K562 (cell line): ENCODE measurements at regions not wholly inside any gene's neighbourhood (a gene's known extent, or its start where the extent isn't known, plus 50 kb on each side); places are given as distances from the start of the nearest gene placed in this dataset.

Source experiments
- CBFB ChIP-seq: sonication (generic); formaldehyde crosslinking; IDR thresholded peaks from 2 replicates; pipeline ENCODE4 v1.4.0; 2020; ENCODE audit warnings: mild to moderate bottlenecking, missing genetic modification reagents
- HDAC1 ChIP-seq, 2 experiments: fragments of 450-650 bp; IDR thresholded peaks; 2 replicates each; pipeline ENCODE4 v1.6.1; 2016 to 2017; ENCODE audit warnings: inconsistent platforms in 1 of 2, mild to moderate bottlenecking in 1 of 2, moderate library complexity in 1 of 2
- HSF4 ChIP-seq: fragments of 250-450 bp; sonication (Bioruptor Pico); IDR thresholded peaks from 2 replicates; pipeline ENCODE4 v2.1.2; 2022; ENCODE audit warnings: mild to moderate bottlenecking, moderate library complexity, borderline replicate concordance
- PCBP1 ChIP-seq: fragments of 200-400 bp; formaldehyde crosslinking; IDR thresholded peaks from 2 replicates; pipeline ENCODE4 v1.6.1; 2018; ENCODE audit warnings: mild to moderate bottlenecking, low read depth, low read length; ENCODE audit not compliant: poor library complexity, severe bottlenecking
- POU5F1 ChIP-seq: fragments of 150-350 bp; IDR thresholded peaks from 2 replicates; pipeline ENCODE4 v1.6.1; 2014; ENCODE audit warnings: borderline replicate concordance, low read length, low read depth, mild to moderate bottlenecking; ENCODE audit not compliant: partially characterized antibody
- SLC30A9 ChIP-seq: fragments of 250-450 bp; sonication (Bioruptor Pico); IDR thresholded peaks from 2 replicates; pipeline ENCODE4 v1.8.0; 2022; ENCODE audit warnings: mild to moderate bottlenecking, moderate library complexity
- SRSF9 ChIP-seq: fragments of 200-400 bp; formaldehyde crosslinking; IDR thresholded peaks from 2 replicates; pipeline ENCODE4 v1.6.1; 2017; ENCODE audit warnings: low read depth, low read length, borderline replicate concordance
- TCF7 ChIP-seq: sonication (generic); IDR thresholded peaks from 2 replicates; pipeline ENCODE4 v1.6.1; 2016; ENCODE audit warnings: antibody characterized with exemption, borderline replicate concordance
- U2AF1 ChIP-seq: fragments of 200-400 bp; formaldehyde crosslinking; optimal IDR thresholded peaks from 2 replicates; pipeline ENCODE3; 2017; ENCODE audit warnings: mild to moderate bottlenecking, low read depth, low read length, moderate library complexity
- WHSC1 ChIP-seq: IDR thresholded peaks from one replicate; pipeline ENCODE4 v1.6.1; 2012; ENCODE audit warnings: low read length, control low read depth, inconsistent platforms
- ZBTB43 ChIP-seq: sonication (generic); formaldehyde crosslinking; IDR thresholded peaks from 2 replicates; pipeline ENCODE4 v1.8.0; 2023; ENCODE audit warnings: mild to moderate bottlenecking, missing genetic modification reagents
- ZNF165 ChIP-seq: fragments of 250-450 bp; sonication (Bioruptor Pico); IDR thresholded peaks from 2 replicates; pipeline ENCODE4 v1.4.0; 2020; ENCODE audit warnings: borderline replicate concordance
- ZNF174 ChIP-seq: fragments of 250-450 bp; sonication (Bioruptor Pico); IDR thresholded peaks from 2 replicates; pipeline ENCODE4 v1.4.0; 2020; ENCODE audit warnings: mild to moderate bottlenecking
- ZNF263 ChIP-seq: sonication (generic); formaldehyde crosslinking; IDR thresholded peaks from 2 replicates; pipeline ENCODE4 v1.8.0; 2022; ENCODE audit warnings: mild to moderate bottlenecking, missing genetic modification reagents, borderline replicate concordance
- ZNF644 ChIP-seq: fragments of 200-800 bp; sonication (Bioruptor generic); IDR thresholded peaks from 2 replicates; pipeline ENCODE4 v1.6.1; 2016; ENCODE audit warnings: low read depth, missing genetic modification characterization, missing compliant biosample characterization
- ZSCAN29 ChIP-seq: fragments of 450-650 bp; IDR thresholded peaks from 2 replicates; pipeline ENCODE4 v1.6.1; 2017
- TF ChIP-seq, protein P1 (sequence below): fragments of 200-600 bp; sonication (generic); IDR thresholded peaks from one replicate; pipeline ENCODE4 v1.6.1; 2012; ENCODE audit warnings: mild to moderate bottlenecking, low read depth, low read length, inconsistent platforms
- TF ChIP-seq, protein P2 (sequence below): fragments of 250-450 bp; sonication (Bioruptor Pico); IDR thresholded peaks from 2 replicates; pipeline ENCODE4 v1.8.0; 2021; ENCODE audit warnings: moderate library complexity, mild to moderate bottlenecking, inconsistent platforms

GRCh38 chr21:24272521-24272938 lies 1334.8 kb downstream of the MRPL39 start (continued):
- TF ChIP-seq POU5F1 (no peak), WHSC1 (no peak), SRSF9 (no peak), ZNF644 (peak; percentile 99), ZNF263 (CRISPR knock-in tag) (no peak), ZNF174 (CRISPR knock-in tag) (no peak), ZBTB43 (no peak), PCBP1 (no peak), ZSCAN29 (no peak), ZNF165 (CRISPR knock-in tag) (peak; percentile 99), HDAC1 (IDR thresholded peaks at IDR 0.05) (peak in 1 of 2 experiments; percentile 58; a peak in 1 of 4 replicates), SLC30A9 (CRISPR knock-in tag) (peak; percentile 94; the same call in 1 of the 2 replicates), U2AF1 (no peak), CBFB (CRISPR knock-in tag) (no peak), TCF7 (no peak), HSF4 (CRISPR knock-in tag) (peak; percentile 98)
- TF ChIP-seq, protein P1, sequence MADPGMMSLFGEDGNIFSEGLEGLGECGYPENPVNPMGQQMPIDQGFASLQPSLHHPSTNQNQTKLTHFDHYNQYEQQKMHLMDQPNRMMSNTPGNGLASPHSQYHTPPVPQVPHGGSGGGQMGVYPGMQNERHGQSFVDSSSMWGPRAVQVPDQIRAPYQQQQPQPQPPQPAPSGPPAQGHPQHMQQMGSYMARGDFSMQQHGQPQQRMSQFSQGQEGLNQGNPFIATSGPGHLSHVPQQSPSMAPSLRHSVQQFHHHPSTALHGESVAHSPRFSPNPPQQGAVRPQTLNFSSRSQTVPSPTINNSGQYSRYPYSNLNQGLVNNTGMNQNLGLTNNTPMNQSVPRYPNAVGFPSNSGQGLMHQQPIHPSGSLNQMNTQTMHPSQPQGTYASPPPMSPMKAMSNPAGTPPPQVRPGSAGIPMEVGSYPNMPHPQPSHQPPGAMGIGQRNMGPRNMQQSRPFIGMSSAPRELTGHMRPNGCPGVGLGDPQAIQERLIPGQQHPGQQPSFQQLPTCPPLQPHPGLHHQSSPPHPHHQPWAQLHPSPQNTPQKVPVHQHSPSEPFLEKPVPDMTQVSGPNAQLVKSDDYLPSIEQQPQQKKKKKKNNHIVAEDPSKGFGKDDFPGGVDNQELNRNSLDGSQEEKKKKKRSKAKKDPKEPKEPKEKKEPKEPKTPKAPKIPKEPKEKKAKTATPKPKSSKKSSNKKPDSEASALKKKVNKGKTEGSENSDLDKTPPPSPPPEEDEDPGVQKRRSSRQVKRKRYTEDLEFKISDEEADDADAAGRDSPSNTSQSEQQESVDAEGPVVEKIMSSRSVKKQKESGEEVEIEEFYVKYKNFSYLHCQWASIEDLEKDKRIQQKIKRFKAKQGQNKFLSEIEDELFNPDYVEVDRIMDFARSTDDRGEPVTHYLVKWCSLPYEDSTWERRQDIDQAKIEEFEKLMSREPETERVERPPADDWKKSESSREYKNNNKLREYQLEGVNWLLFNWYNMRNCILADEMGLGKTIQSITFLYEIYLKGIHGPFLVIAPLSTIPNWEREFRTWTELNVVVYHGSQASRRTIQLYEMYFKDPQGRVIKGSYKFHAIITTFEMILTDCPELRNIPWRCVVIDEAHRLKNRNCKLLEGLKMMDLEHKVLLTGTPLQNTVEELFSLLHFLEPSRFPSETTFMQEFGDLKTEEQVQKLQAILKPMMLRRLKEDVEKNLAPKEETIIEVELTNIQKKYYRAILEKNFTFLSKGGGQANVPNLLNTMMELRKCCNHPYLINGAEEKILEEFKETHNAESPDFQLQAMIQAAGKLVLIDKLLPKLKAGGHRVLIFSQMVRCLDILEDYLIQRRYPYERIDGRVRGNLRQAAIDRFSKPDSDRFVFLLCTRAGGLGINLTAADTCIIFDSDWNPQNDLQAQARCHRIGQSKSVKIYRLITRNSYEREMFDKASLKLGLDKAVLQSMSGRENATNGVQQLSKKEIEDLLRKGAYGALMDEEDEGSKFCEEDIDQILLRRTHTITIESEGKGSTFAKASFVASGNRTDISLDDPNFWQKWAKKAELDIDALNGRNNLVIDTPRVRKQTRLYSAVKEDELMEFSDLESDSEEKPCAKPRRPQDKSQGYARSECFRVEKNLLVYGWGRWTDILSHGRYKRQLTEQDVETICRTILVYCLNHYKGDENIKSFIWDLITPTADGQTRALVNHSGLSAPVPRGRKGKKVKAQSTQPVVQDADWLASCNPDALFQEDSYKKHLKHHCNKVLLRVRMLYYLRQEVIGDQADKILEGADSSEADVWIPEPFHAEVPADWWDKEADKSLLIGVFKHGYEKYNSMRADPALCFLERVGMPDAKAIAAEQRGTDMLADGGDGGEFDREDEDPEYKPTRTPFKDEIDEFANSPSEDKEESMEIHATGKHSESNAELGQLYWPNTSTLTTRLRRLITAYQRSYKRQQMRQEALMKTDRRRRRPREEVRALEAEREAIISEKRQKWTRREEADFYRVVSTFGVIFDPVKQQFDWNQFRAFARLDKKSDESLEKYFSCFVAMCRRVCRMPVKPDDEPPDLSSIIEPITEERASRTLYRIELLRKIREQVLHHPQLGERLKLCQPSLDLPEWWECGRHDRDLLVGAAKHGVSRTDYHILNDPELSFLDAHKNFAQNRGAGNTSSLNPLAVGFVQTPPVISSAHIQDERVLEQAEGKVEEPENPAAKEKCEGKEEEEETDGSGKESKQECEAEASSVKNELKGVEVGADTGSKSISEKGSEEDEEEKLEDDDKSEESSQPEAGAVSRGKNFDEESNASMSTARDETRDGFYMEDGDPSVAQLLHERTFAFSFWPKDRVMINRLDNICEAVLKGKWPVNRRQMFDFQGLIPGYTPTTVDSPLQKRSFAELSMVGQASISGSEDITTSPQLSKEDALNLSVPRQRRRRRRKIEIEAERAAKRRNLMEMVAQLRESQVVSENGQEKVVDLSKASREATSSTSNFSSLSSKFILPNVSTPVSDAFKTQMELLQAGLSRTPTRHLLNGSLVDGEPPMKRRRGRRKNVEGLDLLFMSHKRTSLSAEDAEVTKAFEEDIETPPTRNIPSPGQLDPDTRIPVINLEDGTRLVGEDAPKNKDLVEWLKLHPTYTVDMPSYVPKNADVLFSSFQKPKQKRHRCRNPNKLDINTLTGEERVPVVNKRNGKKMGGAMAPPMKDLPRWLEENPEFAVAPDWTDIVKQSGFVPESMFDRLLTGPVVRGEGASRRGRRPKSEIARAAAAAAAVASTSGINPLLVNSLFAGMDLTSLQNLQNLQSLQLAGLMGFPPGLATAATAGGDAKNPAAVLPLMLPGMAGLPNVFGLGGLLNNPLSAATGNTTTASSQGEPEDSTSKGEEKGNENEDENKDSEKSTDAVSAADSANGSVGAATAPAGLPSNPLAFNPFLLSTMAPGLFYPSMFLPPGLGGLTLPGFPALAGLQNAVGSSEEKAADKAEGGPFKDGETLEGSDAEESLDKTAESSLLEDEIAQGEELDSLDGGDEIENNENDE: no peak
- TF ChIP-seq, protein P2, sequence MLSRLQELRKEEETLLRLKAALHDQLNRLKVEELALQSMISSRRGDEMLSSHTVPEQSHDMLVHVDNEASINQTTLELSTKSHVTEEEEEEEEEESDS (CRISPR knock-in tag): 0 out of 2 replicates have a peak, but pooled peaks have one; percentile 29
